ENCODE measurements at regions not wholly inside any gene's neighbourhood (a gene's known extent, or its start where the extent isn't known, plus 50 kb on each side); places are given as distances from the start of the nearest gene placed in this dataset.

GRCh38 chr1:226797151-226797550, 58.1 kb upstream of the ITPKB start:
- intact Hi-C loops (cut with DNase I) = no loop called here
- DNase-seq (no peak), ATAC-seq (no peak)
- TF ChIP-seq POLR2A (IDR thresholded peaks at IDR 0.05) (no peak), CTCF (IDR thresholded peaks at IDR 0.05) (no peak)
- no peaks in the 10 kb centered on the region for H3K9me3 ChIP-seq
- no peak overlapping the region for H3K27ac ChIP-seq
- 92 to 98% (median 93%) methylated on average over 5 of the region's 5 CpGs for WGBS, 4 donors
- no peaks in the 10 kb centered on the region for H3K36me3 ChIP-seq
- no peaks in the 10 kb centered on the region for H3K27me3 ChIP-seq
- peaks cover 0 to 15% (median 6%) of the 10 kb centered on the region in 12 donors for H3K4me1 ChIP-seq
- no peak overlapping the region for H3K4me3 ChIP-seq

GRCh38 chr1:226793620-226794276, 54.7 kb upstream of the ITPKB start:
- DNase-seq (no peak), ATAC-seq (peak in 1 of 4 donors; percentile 75)
- Histone ChIP-seq H3K9me3 (no peaks in the 10 kb centered on the region), H3K27ac (no peak overlapping the region), H3K36me3 (no peaks in the 10 kb centered on the region), H3K4me3 (no peak overlapping the region), H3K4me1 (peaks cover 0 to 3% (median 0%) of the 10 kb centered on the region in 12 donors), H3K27me3 (no peaks in the 10 kb centered on the region)
- no peak for TF ChIP-seq CTCF (IDR thresholded peaks at IDR 0.05)
- no peak for TF ChIP-seq POLR2A (IDR thresholded peaks at IDR 0.05)
- WGBS, 4 donors = 69 to 81% (median 70%) methylated on average over 2 of the region's 2 CpGs
- intact Hi-C loops (cut with DNase I) = no loop called here

GRCh38 chr1:226792368-226792767, 53.3 kb upstream of the ITPKB start:
- Histone ChIP-seq H3K27me3 (no peaks in the 10 kb centered on the region), H3K9me3 (no peaks in the 10 kb centered on the region), H3K36me3 (no peaks in the 10 kb centered on the region), H3K4me1 (no peaks in the 10 kb centered on the region), H3K27ac (no peak overlapping the region), H3K4me3 (no peak overlapping the region)
- intact Hi-C loops (cut with DNase I) = no loop called here
- TF ChIP-seq CTCF (IDR thresholded peaks at IDR 0.05) (no peak), POLR2A (IDR thresholded peaks at IDR 0.05) (no peak)
- 91 to 100% (median 98%) methylated on average over 1 of the region's 1 CpG for WGBS, 4 donors
- DNase-seq (no peak), ATAC-seq (no peak)

- H3K36me3 ChIP-seq = no peaks in the 10 kb centered on the region
- no peaks in the 10 kb centered on the region for H3K9me3 ChIP-seq
- no peak overlapping the region for H3K4me3 ChIP-seq
- DNase-seq (no peak), ATAC-seq (no peak)
- H3K27ac ChIP-seq = no peak overlapping the region
- TF ChIP-seq POLR2A (IDR thresholded peaks at IDR 0.05) = no peak
- TF ChIP-seq CTCF (IDR thresholded peaks at IDR 0.05) = no peak
- 86 to 89% (median 87%) methylated on average over 6 of the region's 6 CpGs for WGBS, 4 donors
- H3K27me3 ChIP-seq = no peaks in the 10 kb centered on the region
- intact Hi-C loops (cut with DNase I) = no loop called here
- H3K4me1 ChIP-seq = no peaks in the 10 kb centered on the region
Measured at GRCh38 chr1:226790545-226791181, 51.6 kb upstream of the ITPKB start.

Data from heart left ventricle (tissue), 16 donors.